Mucosa of stomach (tissue), 1 donor: ENCODE measurements at regions not wholly inside any gene's neighbourhood (a gene's known extent, or its start where the extent isn't known, plus 50 kb on each side); places are given as distances from the start of the nearest gene placed in this dataset.

Experiments
- H3K27me3 ChIP-seq: one replicate; pipeline ENCODE4 v1.7.0; 2013; ENCODE audit warnings: mild to moderate bottlenecking, low read length; ENCODE audit not compliant: control insufficient read depth, insufficient read depth
- H3K36me3 ChIP-seq: one replicate; pipeline ENCODE4 v1.7.0; 2013; ENCODE audit warnings: low read length; ENCODE audit not compliant: control insufficient read depth, insufficient read depth
- H3K4me1 ChIP-seq: one replicate; pipeline ENCODE4 v1.7.0; 2013; ENCODE audit warnings: mild to moderate bottlenecking, low read length; ENCODE audit not compliant: control insufficient read depth, insufficient read depth
- H3K4me3 ChIP-seq: one replicate; pipeline ENCODE4 v1.7.0; 2013; ENCODE audit warnings: low read length
- H3K9ac ChIP-seq: one replicate; pipeline ENCODE4 v1.7.0; 2013; ENCODE audit warnings: mild to moderate bottlenecking, low read length, moderate library complexity
- H3K9me3 ChIP-seq: one replicate; pipeline ENCODE4 v1.7.0; 2013; ENCODE audit warnings: mild to moderate bottlenecking, low read length, moderate library complexity; ENCODE audit not compliant: control insufficient read depth
- donor health status: Pancreatic carcinoma.

DNA sequence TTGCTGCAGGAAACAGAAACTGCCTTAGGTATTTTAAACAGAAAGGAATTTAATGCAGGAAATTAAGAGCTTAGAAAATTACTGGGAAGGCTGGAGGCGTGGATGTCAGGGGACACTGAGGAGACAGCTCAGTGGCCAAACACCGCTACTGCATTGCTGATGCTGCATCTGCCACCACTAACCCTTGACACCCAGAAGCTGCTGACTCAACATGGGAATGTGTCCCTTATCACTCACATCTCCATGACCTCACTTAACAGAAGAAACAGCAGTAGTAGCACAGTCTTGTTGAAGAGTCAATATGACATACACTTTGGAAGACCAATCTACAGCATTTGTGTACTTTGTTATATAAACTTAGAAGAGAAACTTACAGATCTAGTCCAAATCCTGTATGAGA lies 906.1 kb downstream of the SLC4A3 start:
- Histone ChIP-seq H3K9ac (no peak overlapping the region), H3K36me3 (no peaks in the 10 kb centered on the region), H3K9me3 (no peaks in the 10 kb centered on the region), H3K4me3 (no peak overlapping the region), H3K4me1 (no peaks in the 10 kb centered on the region), H3K27me3 (no peaks in the 10 kb centered on the region)

DNA sequence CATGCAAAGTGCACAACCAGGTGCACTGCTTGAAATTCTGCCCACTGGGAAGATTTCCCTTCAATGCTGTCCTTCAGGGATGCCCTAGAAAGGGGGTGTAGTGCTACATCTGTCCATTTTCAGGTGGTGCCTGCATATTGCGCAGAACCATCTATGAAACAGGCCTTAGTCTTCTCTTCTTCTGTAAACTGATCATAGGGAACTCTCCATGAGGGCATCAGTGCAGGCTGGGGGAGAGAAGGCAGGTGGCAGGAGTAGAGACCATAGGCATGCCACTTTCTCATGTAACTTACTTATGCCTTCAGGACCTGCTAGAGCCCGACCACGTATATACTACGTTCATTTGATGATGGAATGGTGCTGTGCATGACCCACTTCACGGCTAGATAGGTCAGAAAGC lies 912.1 kb downstream of the SLC4A3 start:
- H3K4me1 ChIP-seq = no peaks in the 10 kb centered on the region
- no peak overlapping the region for H3K4me3 ChIP-seq
- H3K27me3 ChIP-seq = no peaks in the 10 kb centered on the region
- H3K9me3 ChIP-seq = no peaks in the 10 kb centered on the region
- H3K9ac ChIP-seq = no peak overlapping the region
- H3K36me3 ChIP-seq = no peaks in the 10 kb centered on the region

- H3K36me3 ChIP-seq = no peaks in the 10 kb centered on the region
- H3K9me3 ChIP-seq = no peaks in the 10 kb centered on the region
- H3K4me3 ChIP-seq = no peak overlapping the region
- no peak overlapping the region for H3K9ac ChIP-seq
- H3K27me3 ChIP-seq = no peaks in the 10 kb centered on the region
- no peaks in the 10 kb centered on the region for H3K4me1 ChIP-seq
Measured at GRCh38 chr2:220544049-220544448, 916.6 kb downstream of the SLC4A3 start.

DNA sequence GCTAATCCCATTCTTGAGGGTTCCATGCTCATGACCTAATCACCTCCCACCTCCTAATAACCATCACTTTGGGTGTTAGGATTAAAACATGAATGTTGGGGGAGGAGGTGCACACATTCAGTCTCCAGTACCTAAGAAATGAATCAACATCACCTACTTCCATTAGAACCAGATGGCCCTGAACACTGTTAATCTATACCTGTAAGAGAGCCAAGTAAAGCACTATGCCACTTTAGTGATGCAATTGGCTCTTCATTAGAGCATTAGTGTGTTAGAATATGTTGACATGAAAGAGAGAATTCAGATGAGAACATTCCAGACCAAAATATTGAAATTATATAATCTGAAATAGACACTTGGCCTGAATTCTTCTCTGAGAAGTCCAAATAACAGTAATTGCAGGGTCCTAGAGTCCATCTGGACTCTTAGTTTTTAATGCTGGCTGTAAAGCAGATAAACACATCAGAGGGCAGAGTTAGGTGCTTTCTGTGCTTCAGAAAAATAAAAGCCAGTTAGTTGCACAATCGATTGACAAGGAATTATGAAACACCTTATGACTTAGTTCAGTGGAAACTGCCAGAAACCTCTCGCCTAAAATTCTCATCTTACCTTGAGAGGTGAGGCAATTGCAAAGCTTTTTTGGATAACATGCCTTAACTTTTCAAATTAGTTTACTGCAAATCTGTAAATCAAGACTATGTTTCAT lies 923.7 kb downstream of the SLC4A3 start:
- no peak overlapping the region for H3K4me3 ChIP-seq
- no peak overlapping the region for H3K9ac ChIP-seq
- no peaks in the 10 kb centered on the region for H3K36me3 ChIP-seq
- no peaks in the 10 kb centered on the region for H3K9me3 ChIP-seq
- H3K4me1 ChIP-seq = no peaks in the 10 kb centered on the region
- no peaks in the 10 kb centered on the region for H3K27me3 ChIP-seq

DNA sequence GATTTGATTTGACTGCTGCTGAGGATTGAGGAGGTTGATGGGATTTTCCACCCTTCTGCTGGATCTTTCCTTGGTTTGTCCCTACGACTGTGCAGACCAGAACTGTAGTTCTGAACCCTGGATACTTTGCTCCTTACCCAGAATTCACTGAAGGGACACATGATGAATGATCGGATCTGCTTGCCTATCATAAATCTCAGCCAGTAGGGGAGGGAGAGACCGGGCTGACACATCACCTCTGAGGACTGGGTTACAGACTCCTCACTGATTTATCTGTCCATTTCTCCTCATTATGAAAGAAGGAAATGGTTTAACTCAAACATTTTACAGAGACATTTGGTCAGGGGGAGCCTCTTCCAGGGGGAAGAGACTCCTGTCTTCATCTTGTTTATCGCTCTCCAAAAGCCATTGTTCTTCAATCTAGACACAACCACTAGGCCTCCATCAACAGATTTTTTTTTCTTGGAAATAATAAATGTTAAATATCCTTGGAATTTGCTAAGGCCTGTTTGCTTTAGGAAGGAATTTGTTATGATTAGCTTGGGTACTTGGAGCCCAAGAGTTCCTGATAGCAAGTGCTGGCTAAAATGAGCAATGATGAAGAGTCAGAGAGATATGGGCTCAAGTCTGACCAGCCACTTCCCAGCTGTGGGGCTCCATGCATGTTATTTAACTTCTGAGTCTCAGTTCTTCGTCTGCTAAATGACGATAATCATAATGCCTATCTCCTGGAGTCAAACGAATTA lies 925.5 kb downstream of the SLC4A3 start:
- Histone ChIP-seq H3K4me3 (no peak overlapping the region), H3K27me3 (no peaks in the 10 kb centered on the region), H3K9ac (no peak overlapping the region), H3K4me1 (no peaks in the 10 kb centered on the region), H3K9me3 (no peaks in the 10 kb centered on the region), H3K36me3 (no peaks in the 10 kb centered on the region)

DNA sequence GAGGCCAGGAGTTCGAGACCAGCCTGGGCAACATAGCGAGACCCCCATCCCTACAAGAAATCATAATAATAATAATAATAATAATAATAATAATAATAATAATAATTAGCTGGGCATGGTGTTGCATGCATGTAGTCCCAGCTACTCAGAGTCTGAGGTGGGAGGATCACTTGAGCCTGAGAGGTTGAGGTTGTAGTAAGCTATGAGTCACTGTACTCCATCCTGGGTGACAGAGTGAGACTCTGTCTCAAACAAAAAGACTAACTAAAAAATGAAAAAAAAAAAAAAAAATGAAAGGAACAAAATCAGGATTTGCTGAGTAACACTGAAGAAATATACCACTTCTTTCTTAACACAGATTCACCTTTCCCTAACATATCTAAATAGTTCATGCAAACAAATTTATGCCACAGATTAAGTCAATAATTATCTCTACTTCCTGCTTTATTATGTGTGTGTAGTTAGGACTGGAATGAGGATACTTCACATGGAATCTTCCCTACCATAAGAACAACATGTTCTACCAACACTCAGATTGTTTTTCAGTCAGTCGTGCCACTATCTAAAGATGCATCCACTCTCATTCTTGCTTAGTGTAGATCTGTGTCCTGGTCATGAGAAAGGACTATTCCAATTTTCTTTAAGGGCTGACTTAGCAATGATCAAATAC lies 928.7 kb downstream of the SLC4A3 start:
- Histone ChIP-seq H3K9me3 (no peaks in the 10 kb centered on the region), H3K4me3 (no peak overlapping the region), H3K36me3 (no peaks in the 10 kb centered on the region), H3K4me1 (no peaks in the 10 kb centered on the region), H3K27me3 (no peaks in the 10 kb centered on the region), H3K9ac (no peak overlapping the region)

DNA sequence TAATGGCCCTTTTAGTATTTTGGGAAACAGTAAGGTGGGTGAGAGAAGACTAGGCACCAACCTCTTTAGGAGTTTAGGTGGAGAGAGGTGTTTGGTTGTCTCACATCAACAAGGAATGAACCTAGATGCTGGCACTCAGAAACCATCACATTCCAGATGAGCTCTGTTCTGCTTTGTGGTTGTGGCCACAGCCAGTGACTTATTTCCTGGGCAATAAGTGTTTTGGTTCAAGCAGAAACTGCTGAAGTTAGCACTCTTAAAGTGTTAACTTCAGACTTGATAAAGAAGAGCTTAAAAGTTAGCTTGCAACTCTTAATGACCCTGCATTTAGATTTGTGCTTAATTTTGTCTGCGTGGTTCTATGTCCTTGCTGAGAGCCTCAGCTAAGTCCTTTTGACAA lies 929.2 kb downstream of the SLC4A3 start:
- Histone ChIP-seq H3K4me3 (no peak overlapping the region), H3K4me1 (no peaks in the 10 kb centered on the region), H3K27me3 (no peaks in the 10 kb centered on the region), H3K9me3 (no peaks in the 10 kb centered on the region), H3K9ac (no peak overlapping the region), H3K36me3 (no peaks in the 10 kb centered on the region)

DNA sequence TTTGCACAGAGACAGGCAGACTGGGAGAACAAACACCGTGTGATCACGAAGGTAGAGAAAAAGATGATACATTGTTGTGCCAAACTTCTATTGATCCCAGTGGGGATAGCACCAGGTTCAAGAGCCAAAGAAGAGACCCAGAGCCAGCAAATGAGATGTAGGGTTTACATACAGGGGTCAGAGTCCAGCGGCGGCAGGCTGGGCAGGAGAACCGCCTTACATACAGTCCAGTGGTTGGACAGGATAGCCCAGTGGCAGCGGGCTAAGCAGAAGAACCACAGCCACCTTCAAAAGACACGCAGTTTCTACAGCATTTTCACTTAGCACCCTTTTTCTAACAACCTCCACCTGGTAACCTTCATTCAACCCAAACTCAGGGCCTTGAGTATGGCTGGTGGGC lies 932.8 kb downstream of the SLC4A3 start:
- Histone ChIP-seq H3K4me1 (no peaks in the 10 kb centered on the region), H3K4me3 (no peak overlapping the region), H3K9ac (no peak overlapping the region), H3K9me3 (no peaks in the 10 kb centered on the region), H3K36me3 (no peaks in the 10 kb centered on the region), H3K27me3 (no peaks in the 10 kb centered on the region)

- H3K4me1 ChIP-seq = no peaks in the 10 kb centered on the region
- H3K9ac ChIP-seq = no peak overlapping the region
- H3K4me3 ChIP-seq = no peak overlapping the region
- H3K36me3 ChIP-seq = no peaks in the 10 kb centered on the region
- no peaks in the 10 kb centered on the region for H3K9me3 ChIP-seq
- H3K27me3 ChIP-seq = no peaks in the 10 kb centered on the region
Measured at GRCh38 chr2:220562375-220563140, 935.1 kb downstream of the SLC4A3 start.

- H3K4me1 ChIP-seq = no peaks in the 10 kb centered on the region
- H3K4me3 ChIP-seq = no peak overlapping the region
- no peaks in the 10 kb centered on the region for H3K36me3 ChIP-seq
- H3K27me3 ChIP-seq = no peaks in the 10 kb centered on the region
- no peaks in the 10 kb centered on the region for H3K9me3 ChIP-seq
- H3K9ac ChIP-seq = no peak overlapping the region
Measured at GRCh38 chr2:220568296-220568695, 940.9 kb downstream of the SLC4A3 start.

DNA sequence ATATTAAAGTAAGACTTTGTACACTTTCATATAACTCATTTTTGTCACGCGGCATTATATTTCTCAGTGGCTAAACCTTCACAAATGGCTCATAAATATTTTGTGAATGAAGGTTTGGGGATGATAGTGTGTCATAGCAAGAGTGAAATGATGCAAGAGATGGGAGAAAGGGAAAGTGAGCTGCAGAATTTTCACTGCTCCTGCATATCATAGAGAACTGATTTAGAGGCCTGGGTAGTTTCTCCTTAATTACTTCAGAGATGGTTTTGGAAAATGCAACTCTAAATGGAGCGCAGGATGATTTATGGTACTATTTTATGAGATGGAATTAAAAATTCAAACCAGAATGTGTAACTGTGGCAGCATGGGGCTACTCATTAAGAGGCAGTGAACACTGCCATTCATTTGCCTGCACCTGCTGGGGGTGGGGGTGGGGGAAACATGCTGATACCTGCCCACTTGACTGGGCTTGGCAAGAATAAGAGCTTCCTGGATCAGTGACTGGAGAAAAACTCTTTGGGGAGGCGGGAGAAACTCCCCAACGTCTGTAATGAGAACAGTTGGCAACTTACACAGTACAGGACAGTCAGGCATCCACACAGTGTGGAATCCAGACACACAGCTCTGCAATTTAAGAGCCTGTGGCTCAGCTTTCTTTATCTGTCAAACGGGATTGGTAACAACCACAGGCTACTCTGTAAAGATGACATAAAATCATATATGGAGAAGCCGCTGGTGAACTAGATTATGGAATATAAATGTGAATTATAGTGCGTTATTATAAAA lies 941.9 kb downstream of the SLC4A3 start:
- no peaks in the 10 kb centered on the region for H3K9me3 ChIP-seq
- no peaks in the 10 kb centered on the region for H3K4me1 ChIP-seq
- no peak overlapping the region for H3K9ac ChIP-seq
- no peaks in the 10 kb centered on the region for H3K36me3 ChIP-seq
- H3K4me3 ChIP-seq = no peak overlapping the region
- no peaks in the 10 kb centered on the region for H3K27me3 ChIP-seq
